Activated T-cell treated with anti-CD3 and anti-CD28 coated beads, Interleukin-2, amount 50 U/mL, for 24 hours (primary cell): ENCODE measurements at regions not wholly inside any gene's neighbourhood (a gene's known extent, or its start where the extent isn't known, plus 50 kb on each side); places are given as distances from the start of the nearest gene placed in this dataset.
"Not testable (repeated sequence)": the region's sequence is repeated elsewhere in the genome, so short reads cannot be mapped to it uniquely, and the experiment has no call there.

Experiments used
- DNase-seq: peaks from one replicate; pipeline ENCODE4 v3.0.0-alpha.2; 2020
- H3K27ac Mint-ChIP-seq: 2 replicates; pipeline ENCODE4 v1.8.0; 2020; ENCODE audit warnings: mild to moderate bottlenecking, mixed read lengths
- H3K27me3 Mint-ChIP-seq: 2 replicates; pipeline ENCODE4 v1.8.0; 2020; ENCODE audit warnings: mixed read lengths
- H3K36me3 Mint-ChIP-seq: 2 replicates; pipeline ENCODE4 v1.8.0; 2020; ENCODE audit warnings: low read depth, mixed read lengths
- H3K4me1 Mint-ChIP-seq: 2 replicates; pipeline ENCODE4 v1.8.0; 2020; ENCODE audit warnings: low read depth, mixed read lengths
- H3K4me3 Mint-ChIP-seq: 2 replicates; pipeline ENCODE4 v1.8.0; 2020; ENCODE audit warnings: mild to moderate bottlenecking, moderate library complexity, mixed read lengths
- H3K9me3 Mint-ChIP-seq: 2 replicates; pipeline ENCODE4 v1.8.0; 2020; ENCODE audit warnings: mixed read lengths

DNA sequence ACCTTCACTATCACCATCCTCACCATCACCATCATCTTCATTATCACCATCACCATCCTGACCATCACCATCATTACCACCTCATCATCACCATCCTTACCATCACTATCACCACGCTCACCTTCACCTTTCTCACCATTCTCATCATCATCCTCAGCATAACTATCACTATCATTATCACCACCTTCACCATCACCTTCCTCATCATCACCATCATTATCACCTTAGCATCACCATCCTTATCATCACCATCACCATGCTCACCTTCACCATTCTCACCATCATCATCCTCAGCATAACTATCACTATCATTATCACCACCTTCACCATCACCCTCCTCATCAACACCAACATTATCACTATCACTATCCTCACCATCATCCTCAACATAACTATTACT lies 397.8 kb upstream of the ZNF337 start:
- H3K4me3 Mint-ChIP-seq, H3K4me1 Mint-ChIP-seq, DNase-seq, H3K27me3 Mint-ChIP-seq, H3K9me3 Mint-ChIP-seq, H3K36me3 Mint-ChIP-seq, H3K27ac Mint-ChIP-seq: not testable (repeated sequence)

DNA sequence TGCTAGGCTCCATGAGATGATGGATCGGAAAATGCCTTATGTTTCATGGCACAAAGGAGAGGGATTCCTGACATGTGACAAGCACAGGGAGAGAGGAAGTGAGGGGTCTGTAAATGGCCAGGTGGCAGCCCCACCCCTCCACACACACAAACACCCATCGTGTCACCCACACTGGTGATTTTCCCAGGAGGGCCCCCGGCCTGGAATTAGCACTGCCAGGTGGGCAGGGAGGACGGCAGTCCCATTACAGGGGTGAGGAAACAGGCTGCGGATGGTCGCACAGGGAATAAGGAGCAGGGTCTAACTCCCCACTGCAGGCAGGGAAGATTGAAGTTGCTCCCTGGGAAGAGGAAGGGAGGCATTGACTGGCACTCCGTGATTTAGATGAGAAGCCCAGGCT lies 395.3 kb upstream of the ZNF337 start:
- not testable (repeated sequence) for H3K27ac Mint-ChIP-seq, H3K4me3 Mint-ChIP-seq, H3K4me1 Mint-ChIP-seq, DNase-seq, H3K36me3 Mint-ChIP-seq, H3K27me3 Mint-ChIP-seq, H3K9me3 Mint-ChIP-seq

DNA sequence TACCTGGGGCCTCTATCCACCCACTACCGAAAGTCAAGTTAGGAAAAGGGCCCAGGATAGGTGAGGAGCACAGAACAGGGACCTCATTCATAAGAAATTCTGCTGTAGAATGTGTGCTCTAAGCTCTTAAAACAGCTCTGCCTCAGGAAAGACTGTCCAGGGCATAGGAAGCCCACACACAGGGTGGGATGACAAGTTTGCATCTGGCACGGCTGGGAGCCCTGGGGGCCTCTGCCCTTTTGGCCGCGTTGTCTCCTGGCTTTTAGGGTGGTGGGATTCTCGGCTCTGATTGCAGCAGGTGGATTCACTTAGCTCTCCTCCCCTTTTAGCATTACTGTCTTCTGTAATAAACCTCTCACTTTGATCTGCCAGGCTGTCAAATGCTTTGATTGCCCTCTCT lies 389.5 kb upstream of the ZNF337 start:
- H3K4me3 Mint-ChIP-seq, DNase-seq, H3K4me1 Mint-ChIP-seq, H3K36me3 Mint-ChIP-seq, H3K27ac Mint-ChIP-seq, H3K27me3 Mint-ChIP-seq, H3K9me3 Mint-ChIP-seq: not testable (repeated sequence)

DNA sequence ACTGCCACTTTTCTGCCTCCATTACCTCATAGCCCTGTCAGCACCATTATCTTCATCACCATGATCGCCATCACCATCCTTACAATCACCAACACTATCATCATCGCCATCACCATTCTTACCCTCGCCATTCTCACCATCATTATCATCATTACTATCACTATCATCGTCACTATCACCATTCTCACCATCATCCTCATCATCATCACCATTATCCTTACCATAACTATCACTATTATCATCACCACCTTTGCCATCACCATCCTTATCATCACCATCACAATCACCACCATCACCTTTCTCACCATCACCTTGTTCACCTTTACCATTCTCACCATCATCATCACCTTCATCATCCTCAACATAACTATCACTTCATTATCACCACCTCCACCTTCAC lies 377.3 kb upstream of the ZNF337 start:
- H3K27me3 Mint-ChIP-seq, H3K36me3 Mint-ChIP-seq, H3K9me3 Mint-ChIP-seq, H3K27ac Mint-ChIP-seq, DNase-seq, H3K4me3 Mint-ChIP-seq, H3K4me1 Mint-ChIP-seq: not testable (repeated sequence)

DNA sequence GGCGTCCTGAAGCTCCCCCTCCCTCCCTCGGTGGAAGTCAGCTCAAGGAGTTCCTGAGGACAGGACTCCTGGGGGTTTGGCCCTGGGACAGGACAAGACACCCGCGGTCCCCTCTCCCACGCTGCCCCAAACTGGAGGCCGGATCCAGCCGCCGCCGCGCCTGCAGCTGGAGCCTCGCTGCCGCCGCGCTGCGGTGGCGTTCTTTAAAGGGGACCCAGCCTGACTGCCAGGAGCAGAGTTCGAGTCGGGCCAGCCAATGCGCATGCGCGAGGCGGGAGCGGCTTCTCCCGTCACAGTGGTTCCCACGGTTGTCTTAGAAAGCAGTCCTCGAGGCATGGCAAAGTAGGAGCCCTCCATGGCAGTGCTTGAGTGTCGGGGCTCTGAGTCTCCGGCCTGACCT lies 362.7 kb upstream of the ZNF337 start:
- not testable (repeated sequence) for H3K4me1 Mint-ChIP-seq, H3K27ac Mint-ChIP-seq

DNA sequence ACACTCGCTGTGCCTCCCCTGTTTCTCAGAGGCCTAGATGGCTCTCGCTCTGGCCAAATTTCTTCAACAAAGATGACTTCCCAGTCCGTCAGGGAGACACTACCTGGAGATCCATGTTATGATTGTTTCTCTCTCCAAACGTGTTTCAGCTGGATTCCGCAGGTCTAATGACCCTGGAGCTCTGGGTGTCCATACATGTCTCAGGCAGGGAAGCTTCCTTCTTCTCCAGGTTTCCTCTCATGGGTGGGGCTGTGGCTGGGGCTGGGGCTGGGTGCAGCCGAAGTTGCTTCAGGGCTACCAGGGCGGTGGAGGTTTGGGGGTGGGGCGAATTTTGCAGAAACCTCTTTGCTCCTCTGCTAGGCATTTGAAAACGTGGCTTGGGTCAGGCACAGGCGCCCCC lies 361.8 kb upstream of the ZNF337 start:
- not testable (repeated sequence) for H3K9me3 Mint-ChIP-seq, H3K27me3 Mint-ChIP-seq, DNase-seq, H3K36me3 Mint-ChIP-seq, H3K4me1 Mint-ChIP-seq, H3K27ac Mint-ChIP-seq, H3K4me3 Mint-ChIP-seq

More for the DNA sequence above, 362.7 kb upstream of the ZNF337 start:
- not testable (repeated sequence) for H3K4me3 Mint-ChIP-seq, H3K36me3 Mint-ChIP-seq, DNase-seq, H3K27me3 Mint-ChIP-seq, H3K9me3 Mint-ChIP-seq

DNA sequence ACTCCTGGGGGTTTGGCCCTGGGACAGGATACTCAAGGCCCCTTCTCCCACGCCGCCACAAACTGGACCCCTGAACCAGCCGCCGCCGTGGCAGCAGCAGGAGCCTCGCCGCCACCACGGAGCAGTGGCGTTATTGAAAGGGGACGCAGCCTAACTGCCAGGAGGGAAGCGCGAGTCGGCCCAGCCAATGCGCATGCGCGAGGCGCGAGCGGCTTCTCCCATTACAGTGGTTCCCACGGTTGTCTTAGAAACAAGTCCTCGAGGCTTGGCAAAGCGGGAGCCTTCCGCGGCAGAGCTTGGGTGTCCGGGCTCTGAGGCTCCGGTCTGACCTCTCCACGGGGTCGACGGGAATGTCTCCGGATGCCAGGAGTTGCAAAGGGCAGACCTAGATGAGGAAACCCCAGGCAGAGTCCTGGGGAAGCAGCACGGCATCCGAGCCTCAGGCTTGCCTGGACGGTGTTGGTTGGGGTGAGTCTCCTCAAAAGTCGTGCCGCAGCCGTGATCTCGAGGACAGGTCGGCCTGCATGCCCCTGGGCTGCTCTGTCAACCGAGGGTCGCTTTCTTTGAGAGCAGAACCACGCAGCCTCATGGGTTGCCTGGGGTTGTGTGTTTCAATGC lies 360.6 kb upstream of the ZNF337 start:
- H3K36me3 Mint-ChIP-seq, DNase-seq, H3K4me3 Mint-ChIP-seq, H3K27me3 Mint-ChIP-seq, H3K9me3 Mint-ChIP-seq, H3K27ac Mint-ChIP-seq, H3K4me1 Mint-ChIP-seq: not testable (repeated sequence)

DNA sequence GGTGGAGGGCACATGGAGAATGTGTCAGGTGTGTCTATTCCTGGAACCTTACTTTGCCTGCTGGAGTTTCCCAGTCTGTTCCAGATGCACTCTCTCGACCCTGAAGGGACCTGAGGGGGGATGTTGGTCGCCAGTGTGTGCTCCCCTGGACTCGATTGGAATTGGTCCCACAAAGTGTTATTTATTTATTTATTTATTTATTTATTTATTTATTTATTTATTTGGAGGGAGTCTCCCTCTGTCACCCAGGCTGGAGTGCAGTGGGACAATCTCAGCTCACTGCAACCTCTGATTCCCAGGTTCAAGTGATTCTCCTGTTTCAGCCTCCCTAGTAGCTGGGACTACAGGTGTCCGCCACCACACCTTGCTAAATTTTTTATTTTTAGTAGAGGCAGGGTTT lies 329.1 kb upstream of the ZNF337 start:
- H3K27ac Mint-ChIP-seq, H3K4me1 Mint-ChIP-seq, H3K36me3 Mint-ChIP-seq, DNase-seq, H3K4me3 Mint-ChIP-seq, H3K9me3 Mint-ChIP-seq, H3K27me3 Mint-ChIP-seq: not testable (repeated sequence)

DNA sequence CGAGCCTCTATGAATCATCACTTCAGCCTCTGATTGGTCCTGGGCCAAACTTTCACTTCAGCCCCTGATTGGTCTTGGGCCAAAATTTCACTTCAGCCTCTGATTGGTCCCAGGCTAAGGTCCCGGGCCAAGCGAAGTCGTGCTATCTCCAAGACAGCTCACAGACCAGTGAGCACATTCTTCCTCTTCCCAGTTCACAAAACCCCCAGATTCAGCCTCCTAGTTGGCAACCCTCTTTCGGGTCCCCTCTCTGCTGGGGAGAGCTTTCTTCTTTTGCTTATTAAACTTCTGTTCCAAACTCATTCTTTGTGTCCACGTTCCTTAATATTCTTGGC lies 314.3 kb upstream of the ZNF337 start:
- H3K27me3 Mint-ChIP-seq, H3K27ac Mint-ChIP-seq, DNase-seq, H3K36me3 Mint-ChIP-seq, H3K9me3 Mint-ChIP-seq: not testable (repeated sequence)
- H3K4me3 Mint-ChIP-seq, result peak overlapping the region; percentile 86
- peaks cover 11% of the 10 kb centered on the region for H3K4me1 Mint-ChIP-seq

DNA sequence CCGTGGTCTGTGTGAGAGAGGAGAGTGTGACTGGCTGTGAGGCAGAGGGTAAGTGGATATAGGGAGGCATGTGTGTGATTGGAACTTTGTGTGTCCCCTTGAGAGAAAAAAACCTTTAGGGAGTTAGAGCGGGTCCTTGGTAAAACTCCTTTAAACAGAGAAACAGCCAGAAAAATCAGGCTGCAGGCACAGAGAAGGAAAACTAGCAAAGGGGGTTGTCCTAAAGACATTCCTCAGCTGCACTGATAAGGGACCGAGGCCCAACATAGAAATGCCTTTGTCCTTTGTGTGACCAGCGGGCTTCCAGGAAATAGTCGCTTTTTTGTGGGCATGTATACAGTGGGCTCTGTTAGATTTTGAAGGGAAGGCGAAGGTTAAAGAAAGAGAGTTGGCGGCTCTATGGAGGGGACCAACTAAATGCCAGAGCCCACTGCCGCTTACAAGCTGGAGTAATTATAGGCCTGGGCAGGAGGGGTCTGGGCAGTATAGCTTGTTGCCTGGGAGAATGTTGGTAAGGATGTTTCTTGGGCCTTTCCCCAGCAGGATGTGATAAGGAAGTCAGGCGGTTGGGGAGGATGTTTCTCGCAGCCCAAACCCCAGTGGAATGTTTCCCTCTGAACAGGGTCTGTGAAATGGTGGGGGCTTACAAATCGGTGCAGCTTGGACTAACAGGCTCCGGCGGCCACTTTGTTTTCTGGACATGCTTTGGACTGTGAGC lies 313.7 kb upstream of the ZNF337 start:
- not testable (repeated sequence) for H3K9me3 Mint-ChIP-seq, H3K27me3 Mint-ChIP-seq, DNase-seq, H3K36me3 Mint-ChIP-seq
- Mint-ChIP-seq H3K4me3 (peak overlapping the region; percentile 86), H3K4me1 (peaks cover 11% of the 10 kb centered on the region), H3K27ac (peak overlapping the region; percentile 86)

DNA sequence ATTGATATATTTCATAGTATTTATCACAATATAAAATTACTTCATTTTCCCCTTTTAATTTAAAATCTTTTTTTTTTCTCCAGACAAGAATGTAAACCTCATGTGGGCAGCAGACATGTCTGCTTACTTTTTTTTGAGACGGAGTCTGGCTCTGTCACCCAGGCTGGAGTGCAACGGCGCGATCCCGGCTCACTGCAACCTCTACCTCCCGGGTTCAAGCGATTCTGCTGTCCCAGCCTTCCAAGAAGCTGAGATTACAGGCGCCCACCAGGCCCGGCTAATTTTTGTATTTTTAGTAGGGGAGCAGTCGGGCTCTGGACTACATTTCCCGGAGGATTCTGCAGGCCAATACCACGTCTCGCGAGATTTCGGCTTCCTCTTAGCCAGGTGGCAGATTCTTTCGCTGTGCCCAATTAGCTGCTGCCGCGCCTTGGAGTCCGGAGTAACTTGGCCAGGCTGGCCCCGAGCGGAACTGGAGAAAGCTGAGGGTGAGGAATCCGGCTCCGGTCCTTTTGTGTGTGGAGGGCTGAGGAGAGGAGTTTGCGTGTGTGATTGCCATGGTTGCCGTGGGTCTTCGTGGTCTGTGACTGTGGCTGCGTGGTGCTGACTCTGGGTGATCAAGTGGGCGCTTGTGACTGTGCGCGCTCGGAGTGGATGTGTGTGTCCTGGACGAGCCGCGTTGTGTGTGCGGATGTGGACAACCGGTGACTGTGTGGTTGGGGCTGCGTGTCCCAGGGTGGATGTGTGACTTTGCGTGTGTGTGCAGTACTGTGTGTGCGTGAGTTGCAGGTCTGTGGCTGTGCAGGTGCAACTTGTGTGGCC lies 313.0 kb upstream of the ZNF337 start:
- peak overlapping the region; percentile 86 for H3K4me3 Mint-ChIP-seq
- DNase-seq, result peak; percentile 72
- H3K4me1 Mint-ChIP-seq, result peaks cover 11% of the 10 kb centered on the region
- H3K27ac Mint-ChIP-seq, result peak overlapping the region; percentile 86
- not testable (repeated sequence) for H3K9me3 Mint-ChIP-seq, H3K36me3 Mint-ChIP-seq, H3K27me3 Mint-ChIP-seq

DNA sequence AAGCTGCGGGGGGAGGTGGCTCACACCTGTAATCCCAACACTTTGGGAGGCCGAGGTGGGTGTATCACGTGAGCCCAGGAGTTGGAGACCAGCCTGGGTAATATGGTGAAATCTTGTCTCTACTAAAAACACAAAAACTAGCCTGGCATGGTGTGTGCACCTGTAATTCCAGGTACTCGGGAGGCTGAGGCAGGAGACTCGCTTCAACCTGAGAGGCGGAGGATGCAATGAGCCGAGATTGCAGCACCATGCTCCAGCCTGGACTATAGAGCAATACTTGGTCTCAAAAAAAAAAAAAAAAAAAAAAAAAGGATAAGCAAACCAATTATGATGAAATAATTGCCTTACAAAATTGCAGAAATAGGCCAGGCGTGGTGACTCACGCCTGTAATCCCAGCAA lies 311.4 kb upstream of the ZNF337 start:
- H3K4me1 Mint-ChIP-seq, result peaks cover 11% of the 10 kb centered on the region
- not testable (repeated sequence) for H3K9me3 Mint-ChIP-seq, H3K27ac Mint-ChIP-seq, DNase-seq, H3K27me3 Mint-ChIP-seq, H3K36me3 Mint-ChIP-seq, H3K4me3 Mint-ChIP-seq

DNA sequence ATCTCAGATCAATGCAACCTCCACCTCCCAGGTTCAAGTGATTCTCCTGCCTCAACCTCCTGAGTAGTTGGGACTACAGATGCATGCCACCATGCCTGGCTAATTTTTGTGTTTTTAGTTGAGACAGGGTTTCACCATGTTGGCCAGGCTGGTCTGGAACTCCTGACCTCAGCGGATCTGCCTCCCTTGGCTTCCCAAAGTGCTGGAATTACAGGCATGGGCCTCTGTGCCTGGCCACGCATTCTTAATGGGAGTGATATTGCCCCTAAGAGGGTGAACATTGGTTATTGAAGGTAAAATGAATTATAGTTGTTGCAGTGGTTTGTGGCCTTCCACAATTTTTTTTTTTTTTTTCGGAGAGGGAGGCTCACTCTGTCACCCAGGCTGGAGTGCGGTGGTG lies 309.5 kb upstream of the ZNF337 start:
- DNase-seq, H3K36me3 Mint-ChIP-seq, H3K27me3 Mint-ChIP-seq, H3K27ac Mint-ChIP-seq, H3K4me3 Mint-ChIP-seq, H3K9me3 Mint-ChIP-seq: not testable (repeated sequence)
- peaks cover 11% of the 10 kb centered on the region for H3K4me1 Mint-ChIP-seq

DNA sequence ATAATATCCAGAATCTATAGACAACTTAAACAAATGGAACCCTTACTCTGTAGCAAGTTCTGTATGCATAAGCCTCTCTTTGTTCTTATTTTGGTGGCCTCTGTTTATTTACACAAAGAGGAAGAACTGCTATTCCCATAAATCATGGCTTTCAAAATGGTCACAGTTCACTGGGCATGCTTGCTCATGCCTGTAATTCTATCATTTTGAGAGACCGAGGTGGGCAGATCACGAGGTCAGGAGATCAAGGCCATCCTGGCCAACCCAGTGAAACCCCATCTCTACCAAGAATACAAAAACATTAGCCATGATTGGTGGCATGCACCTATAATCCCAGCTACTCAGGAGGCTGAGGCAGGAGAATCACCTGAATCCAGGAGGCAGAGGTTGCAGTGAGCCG lies 307.3 kb upstream of the ZNF337 start:
- H3K36me3 Mint-ChIP-seq, H3K9me3 Mint-ChIP-seq, H3K4me3 Mint-ChIP-seq, H3K27me3 Mint-ChIP-seq, H3K27ac Mint-ChIP-seq, H3K4me1 Mint-ChIP-seq, DNase-seq: not testable (repeated sequence)

DNA sequence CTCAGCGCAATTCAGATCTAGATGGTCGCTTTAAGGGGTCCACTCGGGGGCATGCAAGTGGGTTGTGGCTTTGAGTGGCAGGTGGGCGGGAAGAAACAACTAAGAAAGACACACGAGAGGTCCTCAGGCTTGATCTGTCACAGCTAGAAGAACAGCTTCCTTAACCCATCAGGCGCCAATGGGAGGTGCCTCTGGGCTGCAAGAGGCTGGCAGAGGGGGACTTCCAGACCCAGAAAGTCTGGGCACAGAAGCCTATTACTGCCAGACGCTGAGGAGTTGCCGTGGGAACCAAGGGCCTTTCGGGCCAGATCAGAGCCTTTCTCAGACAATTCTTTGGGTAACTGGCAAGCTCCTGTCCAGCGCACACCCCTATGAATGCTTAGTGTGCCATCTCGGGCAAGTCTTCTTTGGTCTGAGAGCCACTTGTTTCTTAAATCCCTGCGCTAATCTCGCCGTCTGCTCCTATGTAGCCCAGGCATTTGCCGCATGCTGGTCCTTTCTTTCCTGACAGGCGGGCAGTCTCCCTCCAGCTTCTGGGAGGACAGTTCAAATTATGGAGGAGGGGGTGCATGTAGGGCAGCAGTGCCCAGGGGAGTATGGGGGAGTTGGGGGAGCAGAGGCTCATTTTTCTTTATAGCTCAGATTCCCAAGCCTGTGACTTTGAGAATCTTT lies 300.9 kb upstream of the ZNF337 start:
- not testable (repeated sequence) for H3K9me3 Mint-ChIP-seq, H3K4me1 Mint-ChIP-seq, H3K36me3 Mint-ChIP-seq, H3K27ac Mint-ChIP-seq, DNase-seq, H3K4me3 Mint-ChIP-seq, H3K27me3 Mint-ChIP-seq
